Daoy (cell line): ENCODE measurements at regions not wholly inside any gene's neighbourhood (a gene's known extent, or its start where the extent isn't known, plus 50 kb on each side); places are given as distances from the start of the nearest gene placed in this dataset.

Source experiments
- DNase-seq: peaks from one replicate; pipeline ENCODE4 v3.0.0-alpha.2; 2015; ENCODE audit warnings: low read depth

GRCh38 chr5:109469896-109470662 is 60.3 kb upstream of the PJA2 start:
- no peak for DNase-seq

GRCh38 chr5:109468737-109469420 is 59.1 kb upstream of the PJA2 start:
- DNase-seq: peak; percentile 96

GRCh38 chr5:109468288-109468676 is 58.5 kb upstream of the PJA2 start:
- DNase-seq: no peak

- DNase-seq: no peak
Measured at GRCh38 chr5:109467058-109467457, 57.3 kb upstream of the PJA2 start.
